ENCODE measurements at regions not wholly inside any gene's neighbourhood (a gene's known extent, or its start where the extent isn't known, plus 50 kb on each side); places are given as distances from the start of the nearest gene placed in this dataset.

DNA sequence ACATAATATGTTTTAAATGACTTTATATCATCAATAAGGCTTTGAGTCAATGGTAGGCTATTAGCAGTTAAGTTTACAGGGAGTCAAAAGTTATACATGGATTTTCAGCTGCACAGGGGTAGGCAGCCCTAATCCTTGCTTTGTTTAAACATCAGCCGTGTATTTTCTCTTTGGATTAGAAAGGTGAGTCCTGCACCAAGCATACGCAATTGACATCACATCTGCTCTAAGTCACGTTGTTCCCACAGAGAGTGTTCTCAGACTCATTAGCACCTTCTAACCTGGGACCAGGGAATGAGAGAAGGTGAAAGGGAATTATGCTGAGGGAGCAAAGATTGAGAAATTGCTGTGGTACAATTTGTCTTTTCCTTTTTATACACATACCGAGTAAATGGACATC lies 148.6 kb upstream of the ZNF804B start:
- TF ChIP-seq RAD21 (IDR thresholded peaks at IDR 0.05; ENCODE audit: low read depth): no peak
- no peak for TF ChIP-seq TCF12 (IDR thresholded peaks at IDR 0.05; ENCODE audit: low read depth)
- TF ChIP-seq TEAD4 (IDR thresholded peaks at IDR 0.05): no peak
- TF ChIP-seq FOXM1 (IDR thresholded peaks at IDR 0.05; ENCODE audit: borderline replicate concordance, low read depth): no peak
- TF ChIP-seq, protein P1, sequence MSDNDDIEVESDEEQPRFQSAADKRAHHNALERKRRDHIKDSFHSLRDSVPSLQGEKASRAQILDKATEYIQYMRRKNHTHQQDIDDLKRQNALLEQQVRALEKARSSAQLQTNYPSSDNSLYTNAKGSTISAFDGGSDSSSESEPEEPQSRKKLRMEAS (IDR thresholded peaks at IDR 0.05): no peak
- no peak for TF ChIP-seq CREB1 (IDR thresholded peaks at IDR 0.05; ENCODE audit: low read depth)
- TF ChIP-seq YY1 (IDR thresholded peaks at IDR 0.05; ENCODE audit: low read depth): no peak
- no peak for TF ChIP-seq EP300 (IDR thresholded peaks at IDR 0.05; ENCODE audit: borderline replicate concordance)
- TF ChIP-seq, protein P2, sequence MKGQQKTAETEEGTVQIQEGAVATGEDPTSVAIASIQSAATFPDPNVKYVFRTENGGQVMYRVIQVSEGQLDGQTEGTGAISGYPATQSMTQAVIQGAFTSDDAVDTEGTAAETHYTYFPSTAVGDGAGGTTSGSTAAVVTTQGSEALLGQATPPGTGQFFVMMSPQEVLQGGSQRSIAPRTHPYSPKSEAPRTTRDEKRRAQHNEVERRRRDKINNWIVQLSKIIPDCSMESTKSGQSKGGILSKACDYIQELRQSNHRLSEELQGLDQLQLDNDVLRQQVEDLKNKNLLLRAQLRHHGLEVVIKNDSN (IDR thresholded peaks at IDR 0.05): no peak
- TF ChIP-seq, protein P3, sequence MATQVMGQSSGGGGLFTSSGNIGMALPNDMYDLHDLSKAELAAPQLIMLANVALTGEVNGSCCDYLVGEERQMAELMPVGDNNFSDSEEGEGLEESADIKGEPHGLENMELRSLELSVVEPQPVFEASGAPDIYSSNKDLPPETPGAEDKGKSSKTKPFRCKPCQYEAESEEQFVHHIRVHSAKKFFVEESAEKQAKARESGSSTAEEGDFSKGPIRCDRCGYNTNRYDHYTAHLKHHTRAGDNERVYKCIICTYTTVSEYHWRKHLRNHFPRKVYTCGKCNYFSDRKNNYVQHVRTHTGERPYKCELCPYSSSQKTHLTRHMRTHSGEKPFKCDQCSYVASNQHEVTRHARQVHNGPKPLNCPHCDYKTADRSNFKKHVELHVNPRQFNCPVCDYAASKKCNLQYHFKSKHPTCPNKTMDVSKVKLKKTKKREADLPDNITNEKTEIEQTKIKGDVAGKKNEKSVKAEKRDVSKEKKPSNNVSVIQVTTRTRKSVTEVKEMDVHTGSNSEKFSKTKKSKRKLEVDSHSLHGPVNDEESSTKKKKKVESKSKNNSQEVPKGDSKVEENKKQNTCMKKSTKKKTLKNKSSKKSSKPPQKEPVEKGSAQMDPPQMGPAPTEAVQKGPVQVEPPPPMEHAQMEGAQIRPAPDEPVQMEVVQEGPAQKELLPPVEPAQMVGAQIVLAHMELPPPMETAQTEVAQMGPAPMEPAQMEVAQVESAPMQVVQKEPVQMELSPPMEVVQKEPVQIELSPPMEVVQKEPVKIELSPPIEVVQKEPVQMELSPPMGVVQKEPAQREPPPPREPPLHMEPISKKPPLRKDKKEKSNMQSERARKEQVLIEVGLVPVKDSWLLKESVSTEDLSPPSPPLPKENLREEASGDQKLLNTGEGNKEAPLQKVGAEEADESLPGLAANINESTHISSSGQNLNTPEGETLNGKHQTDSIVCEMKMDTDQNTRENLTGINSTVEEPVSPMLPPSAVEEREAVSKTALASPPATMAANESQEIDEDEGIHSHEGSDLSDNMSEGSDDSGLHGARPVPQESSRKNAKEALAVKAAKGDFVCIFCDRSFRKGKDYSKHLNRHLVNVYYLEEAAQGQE (IDR thresholded peaks at IDR 0.05; ENCODE audit: low read depth): no peak
- TF ChIP-seq TAF1 (IDR thresholded peaks at IDR 0.05; ENCODE audit: low read depth): no peak
- TF ChIP-seq NFIC (IDR thresholded peaks at IDR 0.05): no peak
- TF ChIP-seq EGR1 (IDR thresholded peaks at IDR 0.05): no peak
- no peak for TF ChIP-seq CEBPB (IDR thresholded peaks at IDR 0.05)
- no peak for TF ChIP-seq ZBTB7A (IDR thresholded peaks at IDR 0.05; ENCODE audit: low read depth)

DNA sequence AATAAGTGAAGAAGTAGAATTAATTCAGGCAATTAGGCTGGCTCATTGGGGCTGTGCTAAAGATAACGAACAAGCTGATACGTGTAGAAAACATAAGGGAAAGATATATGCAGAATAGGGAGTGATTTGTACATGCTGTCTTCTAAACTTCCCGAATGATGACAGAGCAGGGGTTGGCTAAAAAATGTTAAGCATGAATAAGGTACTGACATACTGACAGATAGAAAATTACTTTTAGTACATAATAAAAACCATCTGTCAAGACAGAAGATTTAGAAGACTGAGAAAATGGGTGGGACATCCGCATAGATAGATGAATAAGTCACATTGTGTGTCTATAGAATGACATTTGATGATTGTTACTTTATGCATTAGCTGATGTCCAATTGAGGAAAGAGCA lies 158.8 kb upstream of the ZNF804B start:
- TF ChIP-seq ZBTB7A (IDR thresholded peaks at IDR 0.05; ENCODE audit: low read depth) (no peak), TCF12 (IDR thresholded peaks at IDR 0.05; ENCODE audit: low read depth) (no peak), YY1 (IDR thresholded peaks at IDR 0.05; ENCODE audit: low read depth) (no peak), EP300 (IDR thresholded peaks at IDR 0.05; ENCODE audit: borderline replicate concordance) (no peak), TEAD4 (IDR thresholded peaks at IDR 0.05) (no peak), NFIC (IDR thresholded peaks at IDR 0.05) (no peak), CREB1 (IDR thresholded peaks at IDR 0.05; ENCODE audit: low read depth) (no peak), CEBPB (IDR thresholded peaks at IDR 0.05) (no peak), RAD21 (IDR thresholded peaks at IDR 0.05; ENCODE audit: low read depth) (no peak), TAF1 (IDR thresholded peaks at IDR 0.05; ENCODE audit: low read depth) (no peak), EGR1 (IDR thresholded peaks at IDR 0.05) (no peak)
- TF ChIP-seq, protein P1 (IDR thresholded peaks at IDR 0.05): no peak
- TF ChIP-seq, protein P2 (IDR thresholded peaks at IDR 0.05): no peak
- TF ChIP-seq, protein P3 (IDR thresholded peaks at IDR 0.05; ENCODE audit: low read depth): no peak

DNA sequence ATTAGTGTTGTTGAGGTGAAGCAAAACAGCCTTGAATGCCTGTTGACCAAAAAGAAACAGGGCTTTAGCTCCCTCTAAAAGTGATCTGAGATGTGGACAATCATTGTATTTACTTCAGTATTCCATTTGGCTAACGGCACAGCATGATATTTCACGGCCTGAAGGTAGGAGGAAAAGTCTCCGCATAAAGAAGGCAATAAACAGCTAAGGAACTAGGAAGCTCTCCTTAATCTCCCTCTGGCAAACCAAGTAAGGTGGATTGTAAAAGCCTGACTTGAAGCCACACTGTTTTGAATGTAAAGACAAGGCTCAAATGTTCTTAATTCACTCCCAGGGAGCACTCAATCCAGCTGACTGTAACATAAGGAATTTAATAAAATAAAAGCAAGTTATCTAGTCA lies 160.0 kb upstream of the ZNF804B start:
- TF ChIP-seq TCF12 (IDR thresholded peaks at IDR 0.05; ENCODE audit: low read depth): no peak
- TF ChIP-seq TAF1 (IDR thresholded peaks at IDR 0.05; ENCODE audit: low read depth): no peak
- no peak for TF ChIP-seq FOXM1 (IDR thresholded peaks at IDR 0.05; ENCODE audit: borderline replicate concordance, low read depth)
- no peak for TF ChIP-seq EP300 (IDR thresholded peaks at IDR 0.05; ENCODE audit: borderline replicate concordance)
- TF ChIP-seq TEAD4 (IDR thresholded peaks at IDR 0.05): no peak
- no peak for TF ChIP-seq NFIC (IDR thresholded peaks at IDR 0.05)
- no peak for TF ChIP-seq ZBTB7A (IDR thresholded peaks at IDR 0.05; ENCODE audit: low read depth)
- no peak for TF ChIP-seq CEBPB (IDR thresholded peaks at IDR 0.05)
- TF ChIP-seq, protein P1 (IDR thresholded peaks at IDR 0.05): no peak
- TF ChIP-seq, protein P2 (IDR thresholded peaks at IDR 0.05): no peak
- TF ChIP-seq, protein P3 (IDR thresholded peaks at IDR 0.05; ENCODE audit: low read depth): no peak

DNA sequence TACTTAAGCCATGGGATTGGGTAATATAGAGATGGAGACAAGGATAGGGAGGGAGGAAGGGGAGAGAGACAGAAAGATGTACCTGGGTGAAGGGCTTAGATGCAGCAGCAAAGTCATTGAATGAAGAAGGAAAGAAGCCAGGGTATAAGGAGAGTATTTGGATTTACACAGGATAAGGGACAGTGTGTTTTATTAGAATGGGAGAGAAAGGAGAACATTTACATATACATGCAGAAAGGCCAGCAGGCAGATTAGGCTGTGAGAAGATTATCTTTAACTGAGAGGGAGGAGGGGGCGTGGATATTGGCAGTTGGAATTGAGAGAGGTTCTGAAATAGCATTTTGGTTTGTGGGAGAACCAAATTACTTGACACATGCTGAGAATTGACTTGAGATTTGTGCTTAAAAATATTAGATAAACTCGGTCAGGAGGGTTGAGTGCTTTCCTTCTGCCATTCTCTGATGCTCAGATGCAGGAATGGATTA lies 161.5 kb upstream of the ZNF804B start:
- TF ChIP-seq, protein P3 (IDR thresholded peaks at IDR 0.05; ENCODE audit: low read depth): no peak
- TF ChIP-seq, protein P1 (IDR thresholded peaks at IDR 0.05): no peak
- TF ChIP-seq RAD21 (IDR thresholded peaks at IDR 0.05; ENCODE audit: low read depth) (no peak), NFIC (IDR thresholded peaks at IDR 0.05) (no peak)
